ENCODE measurements at regions not wholly inside any gene's neighbourhood (a gene's known extent, or its start where the extent isn't known, plus 50 kb on each side); places are given as distances from the start of the nearest gene placed in this dataset.
"Not testable (repeated sequence)": the region's sequence is repeated elsewhere in the genome, so short reads cannot be mapped to it uniquely, and the experiment has no call there.

DNA sequence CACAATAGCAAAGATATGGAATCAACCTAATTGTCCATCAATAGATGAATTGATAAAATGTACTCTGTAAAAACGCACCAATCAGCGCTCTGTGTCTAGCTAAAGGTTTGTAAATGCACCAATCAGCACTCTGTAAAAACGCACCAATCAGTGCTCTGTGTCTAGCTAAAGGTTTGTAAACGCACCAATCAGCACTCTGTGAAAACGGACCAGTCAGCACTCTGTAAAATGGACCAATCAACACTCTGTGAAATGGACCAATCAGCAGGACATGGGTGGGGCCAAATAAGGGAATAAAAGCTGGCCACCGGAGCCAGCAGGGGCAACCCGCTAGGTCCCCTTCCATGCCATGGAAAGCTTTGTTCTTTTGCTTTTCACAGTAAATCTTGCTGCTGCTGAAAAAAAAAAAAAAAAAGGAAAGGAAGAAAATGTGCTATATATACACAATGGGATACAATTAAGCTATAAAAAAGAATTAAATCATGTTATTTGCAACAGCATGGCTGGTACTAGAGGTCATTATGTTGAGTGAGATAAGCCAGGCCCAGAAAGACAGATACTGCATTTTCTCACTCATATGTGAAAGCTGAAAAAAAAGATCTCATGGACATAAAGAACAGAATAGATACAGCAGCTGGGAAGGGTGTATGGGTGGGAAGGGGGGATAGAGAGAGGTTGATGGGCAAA, 189.1 kb upstream of the JADE1 start:
- TF ChIP-seq CTCF (IDR thresholded peaks at IDR 0.05); SMAD3 (CRISPR knock-in tag; IDR thresholded peaks at IDR 0.05; ENCODE audit: borderline replicate concordance): not testable (repeated sequence)
